ENCODE measurements at regions not wholly inside any gene's neighbourhood (a gene's known extent, or its start where the extent isn't known, plus 50 kb on each side); places are given as distances from the start of the nearest gene placed in this dataset.

GRCh38 chr11:95521862-95522261, 267.7 kb downstream of the FAM76B start:
- H3K9me3 ChIP-seq (ENCODE audit: control insufficient read depth in 3 of 3, low read length in 3 of 3) = no peaks in the 10 kb centered on the region
- no peaks in the 10 kb centered on the region for H3K36me3 ChIP-seq (ENCODE audit: control insufficient read depth in 3 of 3, insufficient read depth in 3 of 3, low read length in 3 of 3)
- H3K27ac ChIP-seq (ENCODE audit: low read depth, low read length) = no peak overlapping the region
- H3K27me3 ChIP-seq (ENCODE audit: control insufficient read depth in 3 of 3, insufficient read depth in 3 of 3, low read length in 3 of 3) = no peaks in the 10 kb centered on the region
- no peaks in the 10 kb centered on the region for H3K4me1 ChIP-seq (ENCODE audit: control insufficient read depth in 3 of 3, insufficient read depth in 3 of 3, low read length in 3 of 3)
- H3K9ac ChIP-seq (ENCODE audit: low read depth in 1 of 3, low read length in 3 of 3) = no peak overlapping the region
- no peak overlapping the region for H3K4me3 ChIP-seq (ENCODE audit: low read length in 3 of 3)

GRCh38 chr11:95521133-95521542, 268.4 kb downstream of the FAM76B start:
- no peak overlapping the region for H3K4me3 ChIP-seq (ENCODE audit: low read length in 3 of 3)
- no peaks in the 10 kb centered on the region for H3K27me3 ChIP-seq (ENCODE audit: control insufficient read depth in 3 of 3, insufficient read depth in 3 of 3, low read length in 3 of 3)
- no peaks in the 10 kb centered on the region for H3K9me3 ChIP-seq (ENCODE audit: control insufficient read depth in 3 of 3, low read length in 3 of 3)
- H3K27ac ChIP-seq (ENCODE audit: low read depth, low read length) = no peak overlapping the region
- H3K4me1 ChIP-seq (ENCODE audit: control insufficient read depth in 3 of 3, insufficient read depth in 3 of 3, low read length in 3 of 3) = no peaks in the 10 kb centered on the region
- H3K36me3 ChIP-seq (ENCODE audit: control insufficient read depth in 3 of 3, insufficient read depth in 3 of 3, low read length in 3 of 3) = no peaks in the 10 kb centered on the region
- no peak overlapping the region for H3K9ac ChIP-seq (ENCODE audit: low read depth in 1 of 3, low read length in 3 of 3)

- Histone ChIP-seq H3K27ac (ENCODE audit: low read depth, low read length) (no peak overlapping the region), H3K36me3 (ENCODE audit: control insufficient read depth in 3 of 3, insufficient read depth in 3 of 3, low read length in 3 of 3) (no peaks in the 10 kb centered on the region), H3K4me1 (ENCODE audit: control insufficient read depth in 3 of 3, insufficient read depth in 3 of 3, low read length in 3 of 3) (no peaks in the 10 kb centered on the region), H3K27me3 (ENCODE audit: control insufficient read depth in 3 of 3, insufficient read depth in 3 of 3, low read length in 3 of 3) (no peaks in the 10 kb centered on the region), H3K9me3 (ENCODE audit: control insufficient read depth in 3 of 3, low read length in 3 of 3) (no peaks in the 10 kb centered on the region), H3K9ac (ENCODE audit: low read depth in 1 of 3, low read length in 3 of 3) (no peak overlapping the region), H3K4me3 (ENCODE audit: low read length in 3 of 3) (no peak overlapping the region)
These were observed 269.0 kb downstream of the FAM76B start for GRCh38 chr11:95520369-95521132.

GRCh38 chr11:95519912-95520311, 269.7 kb downstream of the FAM76B start:
- Histone ChIP-seq H3K27ac (ENCODE audit: low read depth, low read length) (no peak overlapping the region), H3K4me3 (ENCODE audit: low read length in 3 of 3) (no peak overlapping the region), H3K9ac (ENCODE audit: low read depth in 1 of 3, low read length in 3 of 3) (no peak overlapping the region), H3K9me3 (ENCODE audit: control insufficient read depth in 3 of 3, low read length in 3 of 3) (no peaks in the 10 kb centered on the region), H3K4me1 (ENCODE audit: control insufficient read depth in 3 of 3, insufficient read depth in 3 of 3, low read length in 3 of 3) (no peaks in the 10 kb centered on the region), H3K36me3 (ENCODE audit: control insufficient read depth in 3 of 3, insufficient read depth in 3 of 3, low read length in 3 of 3) (no peaks in the 10 kb centered on the region), H3K27me3 (ENCODE audit: control insufficient read depth in 3 of 3, insufficient read depth in 3 of 3, low read length in 3 of 3) (no peaks in the 10 kb centered on the region)

GRCh38 chr11:95517453-95517852, 272.1 kb downstream of the FAM76B start:
- H3K27ac ChIP-seq (ENCODE audit: low read depth, low read length) = no peak overlapping the region
- no peaks in the 10 kb centered on the region for H3K36me3 ChIP-seq (ENCODE audit: control insufficient read depth in 3 of 3, insufficient read depth in 3 of 3, low read length in 3 of 3)
- H3K4me1 ChIP-seq (ENCODE audit: control insufficient read depth in 3 of 3, insufficient read depth in 3 of 3, low read length in 3 of 3) = peaks cover 0 to 1% (median 0%) of the 10 kb centered on the region in 3 donors
- no peak overlapping the region for H3K4me3 ChIP-seq (ENCODE audit: low read length in 3 of 3)
- H3K27me3 ChIP-seq (ENCODE audit: control insufficient read depth in 3 of 3, insufficient read depth in 3 of 3, low read length in 3 of 3) = no peaks in the 10 kb centered on the region
- H3K9me3 ChIP-seq (ENCODE audit: control insufficient read depth in 3 of 3, low read length in 3 of 3) = no peaks in the 10 kb centered on the region
- H3K9ac ChIP-seq (ENCODE audit: low read depth in 1 of 3, low read length in 3 of 3) = no peak overlapping the region

GRCh38 chr11:95516786-95517185, 272.8 kb downstream of the FAM76B start:
- no peaks in the 10 kb centered on the region for H3K27me3 ChIP-seq (ENCODE audit: control insufficient read depth in 3 of 3, insufficient read depth in 3 of 3, low read length in 3 of 3)

GRCh38 chr11:95516175-95516574, 273.4 kb downstream of the FAM76B start:
- no peak overlapping the region for H3K4me3 ChIP-seq (ENCODE audit: low read length in 3 of 3)
- no peak overlapping the region for H3K9ac ChIP-seq (ENCODE audit: low read depth in 1 of 3, low read length in 3 of 3)
- no peaks in the 10 kb centered on the region for H3K9me3 ChIP-seq (ENCODE audit: control insufficient read depth in 3 of 3, low read length in 3 of 3)
- no peak overlapping the region for H3K27ac ChIP-seq (ENCODE audit: low read depth, low read length)
- H3K36me3 ChIP-seq (ENCODE audit: control insufficient read depth in 3 of 3, insufficient read depth in 3 of 3, low read length in 3 of 3) = no peaks in the 10 kb centered on the region
- H3K4me1 ChIP-seq (ENCODE audit: control insufficient read depth in 3 of 3, insufficient read depth in 3 of 3, low read length in 3 of 3) = peaks cover 0 to 5% (median 0%) of the 10 kb centered on the region in 3 donors
- no peaks in the 10 kb centered on the region for H3K27me3 ChIP-seq (ENCODE audit: control insufficient read depth in 3 of 3, insufficient read depth in 3 of 3, low read length in 3 of 3)

More at GRCh38 chr11:95516786-95517185, 272.8 kb downstream of the FAM76B start:
- H3K4me3 ChIP-seq (ENCODE audit: low read length in 3 of 3) = no peak overlapping the region
- H3K4me1 ChIP-seq (ENCODE audit: control insufficient read depth in 3 of 3, insufficient read depth in 3 of 3, low read length in 3 of 3) = peaks cover 0 to 5% (median 0%) of the 10 kb centered on the region in 3 donors
- no peaks in the 10 kb centered on the region for H3K36me3 ChIP-seq (ENCODE audit: control insufficient read depth in 3 of 3, insufficient read depth in 3 of 3, low read length in 3 of 3)
- no peak overlapping the region for H3K9ac ChIP-seq (ENCODE audit: low read depth in 1 of 3, low read length in 3 of 3)
- H3K27ac ChIP-seq (ENCODE audit: low read depth, low read length) = no peak overlapping the region
- no peaks in the 10 kb centered on the region for H3K9me3 ChIP-seq (ENCODE audit: control insufficient read depth in 3 of 3, low read length in 3 of 3)

GRCh38 chr11:95515371-95515770, 274.2 kb downstream of the FAM76B start:
- Histone ChIP-seq H3K27ac (ENCODE audit: low read depth, low read length) (no peak overlapping the region), H3K27me3 (ENCODE audit: control insufficient read depth in 3 of 3, insufficient read depth in 3 of 3, low read length in 3 of 3) (no peaks in the 10 kb centered on the region), H3K9me3 (ENCODE audit: control insufficient read depth in 3 of 3, low read length in 3 of 3) (no peaks in the 10 kb centered on the region), H3K4me1 (ENCODE audit: control insufficient read depth in 3 of 3, insufficient read depth in 3 of 3, low read length in 3 of 3) (peaks cover 0 to 5% (median 0%) of the 10 kb centered on the region in 3 donors), H3K4me3 (ENCODE audit: low read length in 3 of 3) (no peak overlapping the region), H3K36me3 (ENCODE audit: control insufficient read depth in 3 of 3, insufficient read depth in 3 of 3, low read length in 3 of 3) (no peaks in the 10 kb centered on the region), H3K9ac (ENCODE audit: low read depth in 1 of 3, low read length in 3 of 3) (no peak overlapping the region)

- Histone ChIP-seq H3K27ac (ENCODE audit: low read depth, low read length) (no peak overlapping the region), H3K4me3 (ENCODE audit: low read length in 3 of 3) (no peak overlapping the region), H3K27me3 (ENCODE audit: control insufficient read depth in 3 of 3, insufficient read depth in 3 of 3, low read length in 3 of 3) (no peaks in the 10 kb centered on the region), H3K9ac (ENCODE audit: low read depth in 1 of 3, low read length in 3 of 3) (no peak overlapping the region), H3K4me1 (ENCODE audit: control insufficient read depth in 3 of 3, insufficient read depth in 3 of 3, low read length in 3 of 3) (peaks cover 0 to 5% (median 0%) of the 10 kb centered on the region in 3 donors), H3K9me3 (ENCODE audit: control insufficient read depth in 3 of 3, low read length in 3 of 3) (no peaks in the 10 kb centered on the region), H3K36me3 (ENCODE audit: control insufficient read depth in 3 of 3, insufficient read depth in 3 of 3, low read length in 3 of 3) (no peaks in the 10 kb centered on the region)
These were observed 275.0 kb downstream of the FAM76B start for GRCh38 chr11:95514416-95515110.

- Histone ChIP-seq H3K9ac (ENCODE audit: low read depth in 1 of 3, low read length in 3 of 3) (no peak overlapping the region), H3K4me3 (ENCODE audit: low read length in 3 of 3) (no peak overlapping the region), H3K9me3 (ENCODE audit: control insufficient read depth in 3 of 3, low read length in 3 of 3) (no peaks in the 10 kb centered on the region), H3K27me3 (ENCODE audit: control insufficient read depth in 3 of 3, insufficient read depth in 3 of 3, low read length in 3 of 3) (no peaks in the 10 kb centered on the region), H3K4me1 (ENCODE audit: control insufficient read depth in 3 of 3, insufficient read depth in 3 of 3, low read length in 3 of 3) (peaks cover 0 to 5% (median 0%) of the 10 kb centered on the region in 3 donors), H3K27ac (ENCODE audit: low read depth, low read length) (peak overlapping the region; percentile 51), H3K36me3 (ENCODE audit: control insufficient read depth in 3 of 3, insufficient read depth in 3 of 3, low read length in 3 of 3) (no peaks in the 10 kb centered on the region)
These were observed 276.9 kb downstream of the FAM76B start for GRCh38 chr11:95512682-95513081.
